ENCODE measurements at regions not wholly inside any gene's neighbourhood (a gene's known extent, or its start where the extent isn't known, plus 50 kb on each side); places are given as distances from the start of the nearest gene placed in this dataset.
A peak's percentile ranks its signal among the peaks of the same experiment; 100 is the strongest.

GRCh38 chr10:88209231-88209630, 345.8 kb downstream of the PTEN start:
- no peaks in the 10 kb centered on the region for H3K27me3 ChIP-seq (ENCODE audit: control insufficient read depth, insufficient read depth, low read length)
- H3K27ac ChIP-seq (ENCODE audit: insufficient read depth, low read length): no peak overlapping the region
- no peak for DNase-seq (ENCODE audit: low read depth in 2 of 2)
- H3K79me2 ChIP-seq (ENCODE audit: control insufficient read depth, insufficient read depth, low read length): no peaks in the 10 kb centered on the region
- H3K9ac ChIP-seq (ENCODE audit: insufficient read depth, low read length): no peak overlapping the region
- no peaks in the 10 kb centered on the region for H4K20me1 ChIP-seq (ENCODE audit: control insufficient read depth, extremely low read depth, insufficient read depth, low read length)
- H3K4me3 ChIP-seq (replicated peaks in 1 of 4; ENCODE audit: control extremely low read depth in 1 of 4, insufficient read depth in 1 of 4, low read depth in 3 of 4, low read length in 4 of 4): no peak overlapping the region
- no peak for TF ChIP-seq EZH2 (IDR thresholded peaks at IDR 0.05; ENCODE audit: low read length, missing control alignments)
- TF ChIP-seq CTCF (conservative IDR thresholded peaks at IDR 0.05 in 1 of 2, IDR thresholded peaks at IDR 0.05 in 1 of 2; ENCODE audit: low read depth in 1 of 2, low read length in 2 of 2): no peak
- H3K4me2 ChIP-seq (ENCODE audit: extremely low read depth, insufficient read depth, low read length): no peak overlapping the region
- H3K36me3 ChIP-seq (ENCODE audit: control insufficient read depth, insufficient read depth, low read length): no peaks in the 10 kb centered on the region
- H3K9me3 ChIP-seq (ENCODE audit: control insufficient read depth, insufficient read depth, low read depth, low read length): no peaks in the 10 kb centered on the region
- H2AFZ ChIP-seq (ENCODE audit: low read length): no peak overlapping the region
- no peaks in the 10 kb centered on the region for H3K4me1 ChIP-seq (ENCODE audit: control insufficient read depth, extremely low read depth, insufficient read depth, low read length)

GRCh38 chr10:88209837-88210561, 346.6 kb downstream of the PTEN start:
- H3K4me1 ChIP-seq (ENCODE audit: control insufficient read depth, extremely low read depth, insufficient read depth, low read length): no peaks in the 10 kb centered on the region
- TF ChIP-seq EZH2 (IDR thresholded peaks at IDR 0.05; ENCODE audit: low read length, missing control alignments): no peak
- no peak for TF ChIP-seq CTCF (conservative IDR thresholded peaks at IDR 0.05 in 1 of 2, IDR thresholded peaks at IDR 0.05 in 1 of 2; ENCODE audit: low read depth in 1 of 2, low read length in 2 of 2)
- H3K9ac ChIP-seq (ENCODE audit: insufficient read depth, low read length): no peak overlapping the region
- no peak overlapping the region for H3K4me2 ChIP-seq (ENCODE audit: extremely low read depth, insufficient read depth, low read length)
- no peaks in the 10 kb centered on the region for H3K27me3 ChIP-seq (ENCODE audit: control insufficient read depth, insufficient read depth, low read length)
- no peak overlapping the region for H3K4me3 ChIP-seq (replicated peaks in 1 of 4; ENCODE audit: control extremely low read depth in 1 of 4, insufficient read depth in 1 of 4, low read depth in 3 of 4, low read length in 4 of 4)
- no peaks in the 10 kb centered on the region for H3K36me3 ChIP-seq (ENCODE audit: control insufficient read depth, insufficient read depth, low read length)
- no peaks in the 10 kb centered on the region for H3K79me2 ChIP-seq (ENCODE audit: control insufficient read depth, insufficient read depth, low read length)
- H4K20me1 ChIP-seq (ENCODE audit: control insufficient read depth, extremely low read depth, insufficient read depth, low read length): no peaks in the 10 kb centered on the region
- H2AFZ ChIP-seq (ENCODE audit: low read length): no peak overlapping the region
- DNase-seq (ENCODE audit: low read depth in 2 of 2): peak in 1 of 2 donors; percentile 55
- H3K27ac ChIP-seq (ENCODE audit: insufficient read depth, low read length): no peak overlapping the region
- no peaks in the 10 kb centered on the region for H3K9me3 ChIP-seq (ENCODE audit: control insufficient read depth, insufficient read depth, low read depth, low read length)

- Histone ChIP-seq H3K36me3 (ENCODE audit: control insufficient read depth, insufficient read depth, low read length) (no peaks in the 10 kb centered on the region), H3K4me1 (ENCODE audit: control insufficient read depth, extremely low read depth, insufficient read depth, low read length) (no peaks in the 10 kb centered on the region), H4K20me1 (ENCODE audit: control insufficient read depth, extremely low read depth, insufficient read depth, low read length) (no peaks in the 10 kb centered on the region), H3K9me3 (ENCODE audit: control insufficient read depth, insufficient read depth, low read depth, low read length) (no peaks in the 10 kb centered on the region), H3K79me2 (ENCODE audit: control insufficient read depth, insufficient read depth, low read length) (no peaks in the 10 kb centered on the region), H3K4me3 (replicated peaks in 1 of 4; ENCODE audit: control extremely low read depth in 1 of 4, insufficient read depth in 1 of 4, low read depth in 3 of 4, low read length in 4 of 4) (no peak overlapping the region), H2AFZ (ENCODE audit: low read length) (no peak overlapping the region), H3K27me3 (ENCODE audit: control insufficient read depth, insufficient read depth, low read length) (no peaks in the 10 kb centered on the region), H3K27ac (ENCODE audit: insufficient read depth, low read length) (no peak overlapping the region), H3K4me2 (ENCODE audit: extremely low read depth, insufficient read depth, low read length) (no peak overlapping the region), H3K9ac (ENCODE audit: insufficient read depth, low read length) (no peak overlapping the region)
- TF ChIP-seq CTCF (conservative IDR thresholded peaks at IDR 0.05 in 1 of 2, IDR thresholded peaks at IDR 0.05 in 1 of 2; ENCODE audit: low read depth in 1 of 2, low read length in 2 of 2) (no peak), EZH2 (IDR thresholded peaks at IDR 0.05; ENCODE audit: low read length, missing control alignments) (no peak)
- no peak for DNase-seq (ENCODE audit: low read depth in 2 of 2)
Measured at GRCh38 chr10:88211230-88211629, 347.8 kb downstream of the PTEN start.
